DMS53 treated with DMSO at 0.1 percent for 48 hours (cell line): ENCODE measurements at regions not wholly inside any gene's neighbourhood (a gene's known extent, or its start where the extent isn't known, plus 50 kb on each side); places are given as distances from the start of the nearest gene placed in this dataset.

Experiments used
- DNase-seq: peaks from one replicate; lab custom pipeline; 2025; ENCODE audit not compliant: unreplicated experiment; lab: John Stamatoyannopoulos, UW

- no peak for DNase-seq
These were observed 345.9 kb upstream of the NOCT start for GRCh38 chr4:138669479-138670315.

- no peak for DNase-seq
These were observed 347.3 kb upstream of the NOCT start for GRCh38 chr4:138668309-138668708.

- no peak for DNase-seq
These were observed 349.2 kb upstream of the NOCT start for GRCh38 chr4:138666366-138666765.

GRCh38 chr4:138665851-138666250 lies 349.7 kb upstream of the NOCT start:
- DNase-seq = no peak

- no peak for DNase-seq
These were observed 351.7 kb upstream of the NOCT start for GRCh38 chr4:138663883-138664282.

GRCh38 chr4:138659812-138660316 lies 355.7 kb upstream of the NOCT start:
- no peak for DNase-seq

GRCh38 chr4:138659037-138659811 lies 356.4 kb upstream of the NOCT start:
- DNase-seq = no peak

- no peak for DNase-seq
These were observed 357.1 kb upstream of the NOCT start for GRCh38 chr4:138658518-138658917.

GRCh38 chr4:138656990-138657389 lies 358.6 kb upstream of the NOCT start:
- DNase-seq = no peak

- no peak for DNase-seq
These were observed 359.6 kb upstream of the NOCT start for GRCh38 chr4:138655985-138656384.

- DNase-seq = no peak
These were observed 360.3 kb upstream of the NOCT start for GRCh38 chr4:138655286-138655685.

GRCh38 chr4:138650929-138651448 lies 364.6 kb upstream of the NOCT start:
- no peak for DNase-seq

- DNase-seq = no peak
These were observed 365.1 kb upstream of the NOCT start for GRCh38 chr4:138650495-138650894.

- DNase-seq = no peak
These were observed 368.1 kb upstream of the NOCT start for GRCh38 chr4:138647433-138647832.

GRCh38 chr4:138646383-138646782 lies 369.2 kb upstream of the NOCT start:
- DNase-seq = no peak

GRCh38 chr4:138645289-138645688 lies 370.3 kb upstream of the NOCT start:
- no peak for DNase-seq

- DNase-seq = no peak
These were observed 371.3 kb upstream of the NOCT start for GRCh38 chr4:138644322-138644721.

- no peak for DNase-seq
These were observed 371.8 kb upstream of the NOCT start for GRCh38 chr4:138643827-138644226.

GRCh38 chr4:138639018-138639741 lies 376.4 kb upstream of the NOCT start:
- DNase-seq = no peak

- no peak for DNase-seq
These were observed 378.8 kb upstream of the NOCT start for GRCh38 chr4:138636781-138637180.

GRCh38 chr4:138634915-138635314 lies 380.7 kb upstream of the NOCT start:
- no peak for DNase-seq
